GM23338 (cell line): ENCODE measurements at regions not wholly inside any gene's neighbourhood (a gene's known extent, or its start where the extent isn't known, plus 50 kb on each side); places are given as distances from the start of the nearest gene placed in this dataset.

Experiments
- CREB1 ChIP-seq: fragments of 250-450 bp; sonication (Bioruptor Pico); IDR thresholded peaks from 2 replicates; pipeline ENCODE4 v1.5.0; 2020; ENCODE audit warnings: low read depth, mild to moderate bottlenecking, moderate library complexity
- EZH2 ChIP-seq: fragments of 200-600 bp; sonication (generic); IDR thresholded peaks from one replicate; pipeline ENCODE4 v1.8.0; 2017; ENCODE audit warnings: antibody characterized with exemption, mild to moderate bottlenecking, low read depth; ENCODE audit not compliant: unreplicated experiment
- EZH2phosphoT487 ChIP-seq: fragments of 200-600 bp; sonication (generic); IDR thresholded peaks from one replicate; pipeline ENCODE4 v1.8.1; 2018; ENCODE audit warnings: antibody characterized with exemption; ENCODE audit not compliant: unreplicated experiment
- ZNF331 ChIP-seq: fragments of 250-450 bp; sonication (Bioruptor Pico); IDR thresholded peaks from 2 replicates; pipeline ENCODE4 v1.5.0; 2020; ENCODE audit warnings: low read depth, mild to moderate bottlenecking, moderate library complexity
- TF ChIP-seq, protein P1 (sequence below), 2 experiments: fragments of 200-600 bp in 1 of 2; sonication (generic) in 1 of 2; conservative IDR thresholded peaks; 2 replicates each; pipeline versions ENCODE4 v1.5.1 to v1.6.1; 2016 to 2017; ENCODE audit warnings: antibody characterized with exemption in 2 of 2, low read depth in 2 of 2, mild to moderate bottlenecking in 2 of 2, moderate library complexity in 1 of 2
- TF ChIP-seq, protein P2 (sequence below): IDR thresholded peaks from one replicate; pipeline ENCODE4 v1.6.1; 2018; ENCODE audit warnings: antibody characterized with exemption; ENCODE audit not compliant: unreplicated experiment

GRCh38 chr15:58331913-58332675 is 99.7 kb upstream of the LIPC start:
- no peak for TF ChIP-seq EZH2
- TF ChIP-seq, protein P1, sequence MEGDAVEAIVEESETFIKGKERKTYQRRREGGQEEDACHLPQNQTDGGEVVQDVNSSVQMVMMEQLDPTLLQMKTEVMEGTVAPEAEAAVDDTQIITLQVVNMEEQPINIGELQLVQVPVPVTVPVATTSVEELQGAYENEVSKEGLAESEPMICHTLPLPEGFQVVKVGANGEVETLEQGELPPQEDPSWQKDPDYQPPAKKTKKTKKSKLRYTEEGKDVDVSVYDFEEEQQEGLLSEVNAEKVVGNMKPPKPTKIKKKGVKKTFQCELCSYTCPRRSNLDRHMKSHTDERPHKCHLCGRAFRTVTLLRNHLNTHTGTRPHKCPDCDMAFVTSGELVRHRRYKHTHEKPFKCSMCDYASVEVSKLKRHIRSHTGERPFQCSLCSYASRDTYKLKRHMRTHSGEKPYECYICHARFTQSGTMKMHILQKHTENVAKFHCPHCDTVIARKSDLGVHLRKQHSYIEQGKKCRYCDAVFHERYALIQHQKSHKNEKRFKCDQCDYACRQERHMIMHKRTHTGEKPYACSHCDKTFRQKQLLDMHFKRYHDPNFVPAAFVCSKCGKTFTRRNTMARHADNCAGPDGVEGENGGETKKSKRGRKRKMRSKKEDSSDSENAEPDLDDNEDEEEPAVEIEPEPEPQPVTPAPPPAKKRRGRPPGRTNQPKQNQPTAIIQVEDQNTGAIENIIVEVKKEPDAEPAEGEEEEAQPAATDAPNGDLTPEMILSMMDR (conservative IDR thresholded peaks at IDR 0.05; ENCODE audit: low read depth in 2 of 2) = no peak
- TF ChIP-seq, protein P2, sequence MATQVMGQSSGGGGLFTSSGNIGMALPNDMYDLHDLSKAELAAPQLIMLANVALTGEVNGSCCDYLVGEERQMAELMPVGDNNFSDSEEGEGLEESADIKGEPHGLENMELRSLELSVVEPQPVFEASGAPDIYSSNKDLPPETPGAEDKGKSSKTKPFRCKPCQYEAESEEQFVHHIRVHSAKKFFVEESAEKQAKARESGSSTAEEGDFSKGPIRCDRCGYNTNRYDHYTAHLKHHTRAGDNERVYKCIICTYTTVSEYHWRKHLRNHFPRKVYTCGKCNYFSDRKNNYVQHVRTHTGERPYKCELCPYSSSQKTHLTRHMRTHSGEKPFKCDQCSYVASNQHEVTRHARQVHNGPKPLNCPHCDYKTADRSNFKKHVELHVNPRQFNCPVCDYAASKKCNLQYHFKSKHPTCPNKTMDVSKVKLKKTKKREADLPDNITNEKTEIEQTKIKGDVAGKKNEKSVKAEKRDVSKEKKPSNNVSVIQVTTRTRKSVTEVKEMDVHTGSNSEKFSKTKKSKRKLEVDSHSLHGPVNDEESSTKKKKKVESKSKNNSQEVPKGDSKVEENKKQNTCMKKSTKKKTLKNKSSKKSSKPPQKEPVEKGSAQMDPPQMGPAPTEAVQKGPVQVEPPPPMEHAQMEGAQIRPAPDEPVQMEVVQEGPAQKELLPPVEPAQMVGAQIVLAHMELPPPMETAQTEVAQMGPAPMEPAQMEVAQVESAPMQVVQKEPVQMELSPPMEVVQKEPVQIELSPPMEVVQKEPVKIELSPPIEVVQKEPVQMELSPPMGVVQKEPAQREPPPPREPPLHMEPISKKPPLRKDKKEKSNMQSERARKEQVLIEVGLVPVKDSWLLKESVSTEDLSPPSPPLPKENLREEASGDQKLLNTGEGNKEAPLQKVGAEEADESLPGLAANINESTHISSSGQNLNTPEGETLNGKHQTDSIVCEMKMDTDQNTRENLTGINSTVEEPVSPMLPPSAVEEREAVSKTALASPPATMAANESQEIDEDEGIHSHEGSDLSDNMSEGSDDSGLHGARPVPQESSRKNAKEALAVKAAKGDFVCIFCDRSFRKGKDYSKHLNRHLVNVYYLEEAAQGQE = no peak
- TF ChIP-seq CREB1 (CRISPR knock-in tag) = 0 out of 2 replicates have a peak, but pooled peaks have one; percentile 10
- no peak for TF ChIP-seq EZH2phosphoT487
- TF ChIP-seq ZNF331 (CRISPR knock-in tag) = no peak
